Left lung (tissue), 4 donors: ENCODE measurements at regions not wholly inside any gene's neighbourhood (a gene's known extent, or its start where the extent isn't known, plus 50 kb on each side); places are given as distances from the start of the nearest gene placed in this dataset.

Experiments used
- ATAC-seq: fragments of 200-7000 bp; cut with Tn5 transposase; one replicate; pipeline ENCODE4 v1.9.1; 2020; ENCODE audit warnings: moderate library complexity
- DNase-seq, 4 donors: peaks; one replicate each; pipeline ENCODE4 v3.0.0-alpha.2; 2013 to 2020
- H3K27ac ChIP-seq, 2 donors: fragments of 200-600 bp; sonication (generic) in 1 of 2; one replicate each; pipeline versions ENCODE4 v1.5.0 to v1.8.0; 2020 to 2021
- H3K27me3 ChIP-seq, 2 donors: fragments of 200-600 bp; sonication (generic) in 1 of 2; one replicate each; pipeline versions ENCODE4 v1.5.0 to v1.8.0; 2020 to 2021
- H3K36me3 ChIP-seq, 2 donors: fragments of 200-600 bp; sonication (generic) in 1 of 2; one replicate each; pipeline versions ENCODE4 v1.5.0 to v1.8.0; 2020 to 2021
- H3K4me1 ChIP-seq, 2 donors: fragments of 200-600 bp; one replicate each; pipeline ENCODE4 v1.8.0; 2021
- H3K4me3 ChIP-seq, 2 donors: fragments of 200-600 bp; sonication (generic) in 1 of 2; one replicate each; pipeline versions ENCODE4 v1.5.0 to v1.8.0; 2020 to 2021; ENCODE audit warnings: mild to moderate bottlenecking in 1 of 2
- H3K9me3 ChIP-seq, 2 donors: fragments of 200-600 bp; sonication (generic) in 1 of 2; one replicate each; pipeline versions ENCODE4 v1.5.0 to v1.8.0; 2020 to 2021
- intact Hi-C, 2 donors: fragments of 100-400 bp; cut with DNase I; formaldehyde crosslinking; loops; one replicate each; pipeline versions ENCODE4 v1.11.2 to v1.14.2; 2022
- TF ChIP-seq, protein P1 (sequence below), 2 donors: fragments of 200-600 bp; sonication (generic) in 1 of 2; IDR thresholded peaks; one replicate each; pipeline versions ENCODE4 v1.5.0 to v1.8.0; 2021; ENCODE audit warnings: antibody characterized with exemption in 2 of 2
- donor health status: DM: no; HTN: yes; CAD: no.
- donor health status: DM: no; HTN: no; CAD: no.

DNA sequence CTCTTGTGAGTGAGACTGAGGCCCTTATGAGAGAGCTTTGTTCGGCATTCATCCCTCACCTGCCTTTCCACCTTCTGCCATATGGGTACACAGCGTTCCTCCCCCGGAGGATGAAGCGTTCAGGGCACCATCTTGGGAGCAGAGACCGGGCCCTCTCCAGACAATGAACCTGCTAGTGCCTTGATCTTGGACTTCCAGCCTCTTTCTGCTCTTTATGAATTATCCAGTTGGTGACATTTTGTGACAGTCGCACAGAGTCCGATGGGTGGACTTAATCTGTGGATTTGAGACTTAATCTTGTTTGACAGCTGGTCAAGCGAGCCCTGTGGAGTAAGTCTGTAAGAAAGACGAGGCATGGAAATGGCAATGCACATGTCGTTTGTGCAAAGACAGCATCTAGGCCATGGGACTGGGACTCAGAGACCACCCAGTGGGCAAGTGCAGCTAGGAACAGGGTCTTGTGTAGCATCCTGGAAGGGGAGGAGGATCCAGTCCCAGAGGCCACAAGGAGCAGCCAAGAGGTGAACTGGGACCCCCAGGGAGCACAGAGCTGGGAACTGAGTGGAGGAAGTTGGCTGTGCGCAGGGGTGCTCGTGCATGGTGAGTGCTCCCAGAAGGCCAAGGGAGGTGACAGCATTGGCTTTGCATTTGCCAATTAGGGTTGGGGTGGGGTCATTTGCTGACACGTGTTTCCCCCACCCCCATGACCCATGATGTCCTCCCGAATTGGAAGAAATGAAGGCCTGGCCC is 69.5 kb upstream of the HDAC4 start:
- Histone ChIP-seq H3K27me3 (no peaks in the 10 kb centered on the region), H3K36me3 (no peaks in the 10 kb centered on the region), H3K4me1 (peaks cover 0 to 15% of the 10 kb centered on the region in 2 donors), H3K9me3 (no peaks in the 10 kb centered on the region), H3K27ac (no peak overlapping the region), H3K4me3 (no peak overlapping the region)
- no peak for ATAC-seq
- TF ChIP-seq, protein P1, sequence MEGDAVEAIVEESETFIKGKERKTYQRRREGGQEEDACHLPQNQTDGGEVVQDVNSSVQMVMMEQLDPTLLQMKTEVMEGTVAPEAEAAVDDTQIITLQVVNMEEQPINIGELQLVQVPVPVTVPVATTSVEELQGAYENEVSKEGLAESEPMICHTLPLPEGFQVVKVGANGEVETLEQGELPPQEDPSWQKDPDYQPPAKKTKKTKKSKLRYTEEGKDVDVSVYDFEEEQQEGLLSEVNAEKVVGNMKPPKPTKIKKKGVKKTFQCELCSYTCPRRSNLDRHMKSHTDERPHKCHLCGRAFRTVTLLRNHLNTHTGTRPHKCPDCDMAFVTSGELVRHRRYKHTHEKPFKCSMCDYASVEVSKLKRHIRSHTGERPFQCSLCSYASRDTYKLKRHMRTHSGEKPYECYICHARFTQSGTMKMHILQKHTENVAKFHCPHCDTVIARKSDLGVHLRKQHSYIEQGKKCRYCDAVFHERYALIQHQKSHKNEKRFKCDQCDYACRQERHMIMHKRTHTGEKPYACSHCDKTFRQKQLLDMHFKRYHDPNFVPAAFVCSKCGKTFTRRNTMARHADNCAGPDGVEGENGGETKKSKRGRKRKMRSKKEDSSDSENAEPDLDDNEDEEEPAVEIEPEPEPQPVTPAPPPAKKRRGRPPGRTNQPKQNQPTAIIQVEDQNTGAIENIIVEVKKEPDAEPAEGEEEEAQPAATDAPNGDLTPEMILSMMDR (IDR thresholded peaks at IDR 0.05) = no peak
- DNase-seq = peak in 1 of 4 donors; percentile 19
- intact Hi-C loops = no loop called here

DNA sequence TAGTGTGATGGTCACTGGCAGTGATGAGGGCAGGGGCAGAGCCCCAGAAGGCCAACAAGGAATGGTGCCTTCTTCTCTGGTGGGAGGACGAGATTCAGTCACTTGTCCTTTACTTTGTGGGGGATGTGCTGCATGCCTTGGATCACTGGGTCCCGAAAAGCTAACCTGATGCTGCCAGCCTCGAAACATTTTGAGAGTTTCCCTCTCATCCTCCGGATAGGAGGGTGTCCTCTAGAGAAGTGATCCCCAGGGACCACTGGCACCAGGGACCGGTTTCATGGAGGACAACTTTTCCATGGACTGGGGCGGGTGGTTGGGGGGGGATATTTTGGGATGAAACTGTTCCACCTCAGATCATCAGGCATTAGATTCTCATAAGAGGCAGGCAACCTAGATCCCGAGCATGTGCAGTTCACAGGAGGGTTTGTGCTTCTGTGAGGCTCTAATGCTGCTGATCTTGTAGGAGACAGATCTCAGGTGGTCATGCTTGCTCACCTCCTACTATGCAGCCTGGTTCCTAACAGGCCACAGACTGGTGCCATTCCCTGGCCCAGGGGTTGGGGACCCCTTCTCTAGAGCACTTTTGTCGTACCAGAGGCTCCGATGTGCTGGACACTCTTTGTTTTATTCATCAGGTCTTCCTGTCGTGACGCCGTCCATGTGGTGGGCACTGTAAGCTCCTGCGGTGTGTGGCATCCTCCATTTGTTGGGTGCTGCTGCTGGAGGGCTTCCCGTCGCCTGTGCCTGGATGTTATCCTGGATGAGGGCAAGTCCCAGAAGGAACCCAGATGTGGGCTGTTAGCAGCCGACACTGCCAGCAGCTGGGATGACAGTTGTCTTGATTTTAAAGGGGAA is 68.5 kb upstream of the HDAC4 start:
- TF ChIP-seq, protein P1 (IDR thresholded peaks at IDR 0.05) = no peak
- ATAC-seq (no peak), DNase-seq (peak in 1 of 4 donors; percentile 15)
- H3K27ac ChIP-seq = no peak overlapping the region
- H3K9me3 ChIP-seq = no peaks in the 10 kb centered on the region
- H3K4me1 ChIP-seq = peaks cover 0 to 25% of the 10 kb centered on the region in 2 donors
- no peaks in the 10 kb centered on the region for H3K27me3 ChIP-seq
- no peak overlapping the region for H3K4me3 ChIP-seq
- H3K36me3 ChIP-seq = no peaks in the 10 kb centered on the region
- intact Hi-C loops = no loop called here

DNA sequence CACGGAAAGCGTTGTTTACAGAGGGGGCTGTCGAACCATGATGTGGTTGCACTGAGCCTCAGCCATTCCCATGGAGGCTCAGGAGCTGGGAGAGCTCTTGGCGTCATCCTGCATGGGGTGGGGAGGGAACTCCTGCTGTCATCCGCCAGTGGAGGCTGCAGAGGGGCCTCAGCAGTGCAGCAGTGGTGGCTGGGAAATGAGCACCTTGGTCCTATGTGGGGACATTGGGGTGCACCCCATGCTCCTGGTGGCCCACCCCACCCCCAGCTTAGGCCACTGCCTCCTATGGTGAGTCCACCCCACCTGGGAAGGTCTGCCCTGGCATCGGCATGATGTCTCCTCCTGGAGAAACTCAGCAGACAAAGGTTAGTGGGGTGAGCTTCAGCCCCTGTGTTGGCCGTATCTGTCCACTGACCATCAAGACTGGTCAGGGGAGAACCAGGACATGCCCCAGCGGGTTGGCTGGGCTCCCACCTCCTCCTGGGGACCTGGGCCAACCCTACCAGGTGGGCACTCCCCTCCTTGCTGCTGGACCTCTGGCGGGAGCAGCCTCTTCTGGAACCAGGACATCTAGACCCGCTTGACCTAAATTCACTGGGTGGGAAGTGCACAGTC is 67.8 kb upstream of the HDAC4 start:
- Histone ChIP-seq H3K4me1 (peaks cover 0 to 32% of the 10 kb centered on the region in 2 donors), H3K9me3 (no peaks in the 10 kb centered on the region), H3K27ac (no peak overlapping the region), H3K4me3 (no peak overlapping the region), H3K27me3 (no peaks in the 10 kb centered on the region), H3K36me3 (no peaks in the 10 kb centered on the region)
- TF ChIP-seq, protein P1 (IDR thresholded peaks at IDR 0.05) = no peak
- intact Hi-C loops = no loop called here
- peak in 1 of 4 donors; percentile 24 for DNase-seq
- ATAC-seq = no peak

DNA sequence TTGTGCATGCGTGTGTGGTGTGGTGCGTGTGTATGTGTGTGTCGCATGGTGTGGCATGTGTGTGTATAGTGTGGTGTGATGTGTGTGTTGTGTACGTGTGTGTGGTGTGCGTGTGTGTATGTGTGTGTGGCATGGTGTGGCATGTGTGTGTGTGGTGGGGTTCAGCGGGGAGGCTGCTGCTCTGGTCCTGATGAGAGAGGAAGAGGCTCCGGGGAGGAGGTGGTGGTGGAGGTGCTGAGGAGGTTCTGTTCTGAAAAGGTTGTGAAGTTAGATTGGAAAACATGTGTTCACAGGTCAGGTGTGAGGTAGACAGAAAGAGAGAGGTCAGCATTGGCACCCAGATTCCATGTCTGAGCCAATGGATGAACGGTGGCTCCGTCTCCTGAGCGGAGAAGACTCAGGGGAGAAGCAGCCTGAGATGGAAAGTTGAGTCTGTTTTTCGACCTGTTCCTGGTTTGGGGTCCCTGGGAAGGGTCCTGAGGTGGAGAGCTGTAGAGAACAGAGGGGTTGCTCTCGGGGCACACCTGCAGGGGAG is 67.2 kb upstream of the HDAC4 start:
- H3K27me3 ChIP-seq = no peaks in the 10 kb centered on the region
- TF ChIP-seq, protein P1 (IDR thresholded peaks at IDR 0.05) = no peak
- DNase-seq (peak in 1 of 4 donors; percentile 7), ATAC-seq (no peak)
- intact Hi-C loops = no loop called here
- H3K36me3 ChIP-seq = no peaks in the 10 kb centered on the region
- H3K9me3 ChIP-seq = no peaks in the 10 kb centered on the region
- H3K27ac ChIP-seq = no peak overlapping the region
- H3K4me1 ChIP-seq = peaks cover 0 to 36% of the 10 kb centered on the region in 2 donors
- H3K4me3 ChIP-seq = no peak overlapping the region
